B cell (primary cell): ENCODE measurements at regions not wholly inside any gene's neighbourhood (a gene's known extent, or its start where the extent isn't known, plus 50 kb on each side); places are given as distances from the start of the nearest gene placed in this dataset.

Source experiments
- CTCF ChIP-seq: fragments of 200-600 bp; IDR thresholded peaks from one replicate; pipeline ENCODE4 v1.8.0; 2022; ENCODE audit warnings: antibody characterized with exemption, mild to moderate bottlenecking
- EZH2 ChIP-seq: IDR thresholded peaks from 2 replicates; pipeline ENCODE4 v1.6.1; 2012; ENCODE audit warnings: borderline replicate concordance, low read depth, mild to moderate bottlenecking, moderate library complexity, low read length; ENCODE audit not compliant: insufficient read depth, poor library complexity, severe bottlenecking

- TF ChIP-seq CTCF (no peak), EZH2 (no peak)
Observed at GRCh38 chr12:67501362-67501761, 147.2 kb upstream of the DYRK2 start.
